ENCODE measurements at regions not wholly inside any gene's neighbourhood (a gene's known extent, or its start where the extent isn't known, plus 50 kb on each side); places are given as distances from the start of the nearest gene placed in this dataset.

GRCh38 chr13:76461999-76462398, 424.2 kb downstream of the KCTD12 start:
- H3K4me3 ChIP-seq, result no peak overlapping the region
- TF ChIP-seq, protein P1, sequence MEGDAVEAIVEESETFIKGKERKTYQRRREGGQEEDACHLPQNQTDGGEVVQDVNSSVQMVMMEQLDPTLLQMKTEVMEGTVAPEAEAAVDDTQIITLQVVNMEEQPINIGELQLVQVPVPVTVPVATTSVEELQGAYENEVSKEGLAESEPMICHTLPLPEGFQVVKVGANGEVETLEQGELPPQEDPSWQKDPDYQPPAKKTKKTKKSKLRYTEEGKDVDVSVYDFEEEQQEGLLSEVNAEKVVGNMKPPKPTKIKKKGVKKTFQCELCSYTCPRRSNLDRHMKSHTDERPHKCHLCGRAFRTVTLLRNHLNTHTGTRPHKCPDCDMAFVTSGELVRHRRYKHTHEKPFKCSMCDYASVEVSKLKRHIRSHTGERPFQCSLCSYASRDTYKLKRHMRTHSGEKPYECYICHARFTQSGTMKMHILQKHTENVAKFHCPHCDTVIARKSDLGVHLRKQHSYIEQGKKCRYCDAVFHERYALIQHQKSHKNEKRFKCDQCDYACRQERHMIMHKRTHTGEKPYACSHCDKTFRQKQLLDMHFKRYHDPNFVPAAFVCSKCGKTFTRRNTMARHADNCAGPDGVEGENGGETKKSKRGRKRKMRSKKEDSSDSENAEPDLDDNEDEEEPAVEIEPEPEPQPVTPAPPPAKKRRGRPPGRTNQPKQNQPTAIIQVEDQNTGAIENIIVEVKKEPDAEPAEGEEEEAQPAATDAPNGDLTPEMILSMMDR (IDR thresholded peaks at IDR 0.05; ENCODE audit: control extremely low read depth, extremely low read depth), result no peak
- no peaks in the 10 kb centered on the region for H3K27me3 ChIP-seq (ENCODE audit: control insufficient read depth in 3 of 3, insufficient read depth in 3 of 3, low read length in 2 of 3)
- no peak overlapping the region for H3K9ac ChIP-seq (ENCODE audit: insufficient read depth in 1 of 2, low read length in 2 of 2)
- H3K36me3 ChIP-seq (ENCODE audit: control insufficient read depth in 4 of 4, insufficient read depth in 4 of 4, low read length in 4 of 4), result no peaks in the 10 kb centered on the region
- H3K9me3 ChIP-seq (ENCODE audit: control insufficient read depth in 4 of 4, insufficient read depth in 3 of 4, low read length in 3 of 4), result no peaks in the 10 kb centered on the region
- no peak overlapping the region for H3K27ac ChIP-seq (ENCODE audit: low read depth in 1 of 2, low read length in 1 of 2)
- 64 to 73% methylated on average over 4 of the region's 4 CpGs for WGBS, 2 donors
- H3K4me1 ChIP-seq (ENCODE audit: control insufficient read depth in 5 of 5, insufficient read depth in 5 of 5, low read length in 5 of 5), result peaks cover 0 to 5% (median 0%) of the 10 kb centered on the region in 5 donors
- no peak for ATAC-seq (ENCODE audit: insufficient read depth, low FRiP score)
- peak in 2 of 3 donors; percentile 27 to 50 for DNase-seq

- H3K27me3 ChIP-seq (ENCODE audit: control insufficient read depth in 3 of 3, insufficient read depth in 3 of 3, low read length in 2 of 3), result no peaks in the 10 kb centered on the region
- H3K4me3 ChIP-seq, result no peak overlapping the region
- H3K36me3 ChIP-seq (ENCODE audit: control insufficient read depth in 4 of 4, insufficient read depth in 4 of 4, low read length in 4 of 4), result no peaks in the 10 kb centered on the region
- ATAC-seq (ENCODE audit: insufficient read depth, low FRiP score), result no peak
- no peaks in the 10 kb centered on the region for H3K9me3 ChIP-seq (ENCODE audit: control insufficient read depth in 4 of 4, insufficient read depth in 3 of 4, low read length in 3 of 4)
- TF ChIP-seq, protein P1 (IDR thresholded peaks at IDR 0.05; ENCODE audit: control extremely low read depth, extremely low read depth), result no peak
- no peak overlapping the region for H3K27ac ChIP-seq (ENCODE audit: low read depth in 1 of 2, low read length in 1 of 2)
- peaks cover 0 to 5% (median 0%) of the 10 kb centered on the region in 5 donors for H3K4me1 ChIP-seq (ENCODE audit: control insufficient read depth in 5 of 5, insufficient read depth in 5 of 5, low read length in 5 of 5)
- DNase-seq, result peak in 1 of 3 donors; percentile 36
- H3K9ac ChIP-seq (ENCODE audit: insufficient read depth in 1 of 2, low read length in 2 of 2), result no peak overlapping the region
- WGBS, 2 donors, result 89 to 93% methylated on average over 1 of the region's 1 CpG
Observed at GRCh38 chr13:76461484-76461883, 424.7 kb downstream of the KCTD12 start.

GRCh38 chr13:76459863-76460262, 426.3 kb downstream of the KCTD12 start:
- Histone ChIP-seq H3K27ac (ENCODE audit: low read depth in 1 of 2, low read length in 1 of 2) (no peak overlapping the region), H3K9me3 (ENCODE audit: control insufficient read depth in 4 of 4, insufficient read depth in 3 of 4, low read length in 3 of 4) (no peaks in the 10 kb centered on the region), H3K9ac (ENCODE audit: insufficient read depth in 1 of 2, low read length in 2 of 2) (no peak overlapping the region), H3K4me1 (ENCODE audit: control insufficient read depth in 5 of 5, insufficient read depth in 5 of 5, low read length in 5 of 5) (peaks cover 0 to 5% (median 0%) of the 10 kb centered on the region in 5 donors), H3K36me3 (ENCODE audit: control insufficient read depth in 4 of 4, insufficient read depth in 4 of 4, low read length in 4 of 4) (no peaks in the 10 kb centered on the region), H3K27me3 (ENCODE audit: control insufficient read depth in 3 of 3, insufficient read depth in 3 of 3, low read length in 2 of 3) (no peaks in the 10 kb centered on the region), H3K4me3 (no peak overlapping the region)
- WGBS, 2 donors, result 90 to 93% methylated on average over 4 of the region's 4 CpGs
- no peak for ATAC-seq (ENCODE audit: insufficient read depth, low FRiP score)
- TF ChIP-seq, protein P1 (IDR thresholded peaks at IDR 0.05; ENCODE audit: control extremely low read depth, extremely low read depth), result no peak
- no peak for DNase-seq

- H3K4me3 ChIP-seq, result no peak overlapping the region
- no peaks in the 10 kb centered on the region for H3K27me3 ChIP-seq (ENCODE audit: control insufficient read depth in 3 of 3, insufficient read depth in 3 of 3, low read length in 2 of 3)
- peaks cover 0 to 5% (median 2%) of the 10 kb centered on the region in 4 donors for H3K9me3 ChIP-seq (ENCODE audit: control insufficient read depth in 4 of 4, insufficient read depth in 3 of 4, low read length in 3 of 4)
- peaks cover 0 to 2% (median 0%) of the 10 kb centered on the region in 5 donors for H3K4me1 ChIP-seq (ENCODE audit: control insufficient read depth in 5 of 5, insufficient read depth in 5 of 5, low read length in 5 of 5)
- no peak overlapping the region for H3K9ac ChIP-seq (ENCODE audit: insufficient read depth in 1 of 2, low read length in 2 of 2)
- ATAC-seq (ENCODE audit: insufficient read depth, low FRiP score) (no peak), DNase-seq (peak in 1 of 3 donors; percentile 64)
- WGBS, 2 donors, result 12 to 19% methylated on average over 1 of the region's 1 CpG
- no peaks in the 10 kb centered on the region for H3K36me3 ChIP-seq (ENCODE audit: control insufficient read depth in 4 of 4, insufficient read depth in 4 of 4, low read length in 4 of 4)
- H3K27ac ChIP-seq (ENCODE audit: low read depth in 1 of 2, low read length in 1 of 2), result no peak overlapping the region
- TF ChIP-seq, protein P1 (IDR thresholded peaks at IDR 0.05; ENCODE audit: control extremely low read depth, extremely low read depth), result no peak
Observed at GRCh38 chr13:76455960-76456359, 430.2 kb downstream of the KCTD12 start.

Data from lung (tissue), 11 donors.